ENCODE measurements at regions not wholly inside any gene's neighbourhood (a gene's known extent, or its start where the extent isn't known, plus 50 kb on each side); places are given as distances from the start of the nearest gene placed in this dataset.

DNA sequence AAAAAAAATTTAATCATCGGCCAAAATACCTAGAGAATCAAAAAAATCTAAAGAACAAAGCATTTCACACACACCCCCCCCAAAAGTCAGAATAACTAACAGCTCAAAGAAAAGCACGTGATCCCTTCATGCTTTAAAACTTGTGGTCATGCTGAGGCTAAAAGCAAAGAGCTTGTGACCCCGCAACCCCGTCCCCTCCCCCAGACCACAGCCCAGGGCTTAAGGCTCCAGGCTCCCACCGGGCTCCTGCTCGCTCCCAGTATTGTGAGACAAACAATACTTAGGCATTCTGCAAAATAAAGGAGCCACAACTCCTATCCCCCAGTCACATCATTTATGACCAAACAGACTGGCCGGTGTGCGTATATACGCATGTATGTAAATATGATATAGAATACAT, 62.1 kb upstream of the CCDC160 start:
- TF ChIP-seq, protein P1, sequence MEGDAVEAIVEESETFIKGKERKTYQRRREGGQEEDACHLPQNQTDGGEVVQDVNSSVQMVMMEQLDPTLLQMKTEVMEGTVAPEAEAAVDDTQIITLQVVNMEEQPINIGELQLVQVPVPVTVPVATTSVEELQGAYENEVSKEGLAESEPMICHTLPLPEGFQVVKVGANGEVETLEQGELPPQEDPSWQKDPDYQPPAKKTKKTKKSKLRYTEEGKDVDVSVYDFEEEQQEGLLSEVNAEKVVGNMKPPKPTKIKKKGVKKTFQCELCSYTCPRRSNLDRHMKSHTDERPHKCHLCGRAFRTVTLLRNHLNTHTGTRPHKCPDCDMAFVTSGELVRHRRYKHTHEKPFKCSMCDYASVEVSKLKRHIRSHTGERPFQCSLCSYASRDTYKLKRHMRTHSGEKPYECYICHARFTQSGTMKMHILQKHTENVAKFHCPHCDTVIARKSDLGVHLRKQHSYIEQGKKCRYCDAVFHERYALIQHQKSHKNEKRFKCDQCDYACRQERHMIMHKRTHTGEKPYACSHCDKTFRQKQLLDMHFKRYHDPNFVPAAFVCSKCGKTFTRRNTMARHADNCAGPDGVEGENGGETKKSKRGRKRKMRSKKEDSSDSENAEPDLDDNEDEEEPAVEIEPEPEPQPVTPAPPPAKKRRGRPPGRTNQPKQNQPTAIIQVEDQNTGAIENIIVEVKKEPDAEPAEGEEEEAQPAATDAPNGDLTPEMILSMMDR (conservative IDR thresholded peaks at IDR 0.05) = no peak
- no peak for TF ChIP-seq ZFX (IDR thresholded peaks at IDR 0.05)

All from C4-2B (cell line).